Stimulated activated CD8-positive, alpha-beta memory T cell treated with anti-CD3 and anti-CD28 coated beads, Interleukin-4, amount 100 ng/mL, for 4 hours (primary cell): ENCODE measurements at regions not wholly inside any gene's neighbourhood (a gene's known extent, or its start where the extent isn't known, plus 50 kb on each side); places are given as distances from the start of the nearest gene placed in this dataset.

ENCODE experiments used
- DNase-seq, 2 donors: peaks; one replicate each; pipeline ENCODE4 v3.0.0-alpha.2; 2020; ENCODE audit warnings: low read depth in 2 of 2, low spot score in 1 of 2

DNA sequence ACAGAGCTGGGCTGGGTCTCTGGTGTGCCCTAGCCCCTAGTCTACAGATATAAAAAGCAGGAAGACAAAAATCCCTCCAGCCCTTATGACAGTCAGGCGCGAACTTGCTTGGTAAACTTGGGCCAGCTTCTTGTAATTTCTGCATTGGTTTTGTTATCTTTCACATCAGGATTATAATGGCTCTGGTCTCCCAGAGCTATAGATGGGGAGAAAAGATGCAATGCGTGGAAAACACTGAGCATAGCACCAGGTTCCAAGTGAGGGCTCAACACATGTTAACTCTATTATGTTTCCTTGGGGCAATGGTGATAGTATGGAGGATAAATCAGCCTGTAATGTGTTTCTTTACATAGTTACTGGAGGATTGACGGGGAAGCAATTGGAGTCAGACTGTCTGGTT is 246.8 kb upstream of the KCNG1 start:
- DNase-seq: no peak

- DNase-seq: no peak
Measured at GRCh38 chr20:51267679-51268078, 244.8 kb upstream of the KCNG1 start.

- no peak for DNase-seq
Measured at GRCh38 chr20:51266353-51266752, 243.4 kb upstream of the KCNG1 start.

DNA sequence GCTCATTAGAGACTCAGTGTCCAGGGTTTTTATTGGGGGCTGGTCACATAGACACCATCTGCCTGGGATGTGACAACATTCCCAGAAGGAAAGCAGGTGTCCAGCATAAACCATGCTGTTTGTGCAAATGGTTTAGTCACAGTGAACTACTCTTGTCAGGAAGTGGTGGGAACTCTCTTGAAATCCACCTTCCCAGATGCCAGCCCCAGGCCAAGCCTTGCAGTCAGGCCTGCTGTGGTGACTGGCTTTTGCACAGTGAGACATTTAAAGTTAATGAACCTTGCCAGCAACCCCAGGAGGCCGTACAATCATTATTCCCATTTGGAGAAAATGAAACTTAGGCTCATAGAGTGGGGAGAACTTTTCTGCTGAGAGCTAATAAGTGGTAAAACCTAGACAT is 242.5 kb upstream of the KCNG1 start:
- DNase-seq: no peak

GRCh38 chr20:51262240-51262639 is 239.3 kb upstream of the KCNG1 start:
- DNase-seq: no peak

DNA sequence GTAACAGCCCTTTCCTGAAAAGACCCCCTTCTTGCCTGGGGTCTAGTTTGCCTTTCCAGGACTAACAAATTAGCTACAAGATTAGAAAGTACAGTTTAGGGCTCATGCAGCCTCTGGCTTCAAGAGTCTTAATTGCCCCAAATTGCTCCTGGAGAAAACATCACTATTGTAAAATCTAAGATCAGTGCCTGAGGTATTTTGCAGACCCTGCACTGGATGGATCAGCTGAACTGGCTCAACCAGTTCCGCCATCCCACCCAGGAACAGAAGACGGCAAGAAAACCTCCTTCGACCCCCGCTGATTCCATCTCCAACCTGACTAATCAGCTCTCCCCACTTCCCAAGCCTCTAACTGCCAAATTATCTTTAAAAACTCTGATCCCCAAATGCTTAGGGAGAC is 236.5 kb upstream of the KCNG1 start:
- DNase-seq: no peak

- no peak for DNase-seq
Measured at GRCh38 chr20:51258582-51259165, 235.8 kb upstream of the KCNG1 start.

DNA sequence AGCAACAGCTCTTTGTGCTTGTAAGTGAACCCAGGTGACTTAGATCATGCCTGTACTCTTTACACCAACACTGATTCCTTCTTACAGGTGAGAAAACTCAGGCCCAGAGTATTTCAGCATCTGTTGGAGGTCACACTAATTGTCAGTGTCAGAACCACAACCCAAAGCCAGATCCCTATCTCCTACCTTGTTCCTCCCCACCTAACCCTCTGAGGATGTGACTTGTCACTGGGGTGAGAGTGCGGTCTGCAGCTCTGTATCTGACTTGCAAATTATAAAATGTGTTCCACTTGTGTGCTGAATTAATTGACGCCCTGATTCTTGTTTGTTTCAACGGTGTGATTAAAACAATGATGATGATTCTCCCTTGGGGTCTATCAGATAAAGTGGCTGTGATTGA is 232.5 kb upstream of the KCNG1 start:
- DNase-seq: no peak

DNA sequence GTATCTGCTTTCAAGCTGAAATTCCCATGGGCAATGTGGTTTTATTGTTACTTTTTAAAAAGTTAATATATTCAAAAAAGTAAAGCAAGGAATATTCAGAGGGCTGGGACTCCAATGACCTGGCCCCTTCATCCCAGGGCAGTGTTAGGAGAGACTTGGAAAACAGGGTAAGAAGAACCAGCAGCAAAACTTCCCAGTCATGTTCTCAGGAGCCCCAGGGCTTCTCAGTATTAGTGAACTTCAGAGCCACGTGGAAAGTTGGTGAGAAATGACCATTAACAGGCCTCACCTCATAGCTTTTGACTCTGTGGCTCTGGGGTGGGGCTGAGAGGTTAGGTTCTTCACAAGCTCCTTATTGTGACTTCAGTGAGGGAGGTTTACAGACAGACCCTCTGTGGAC is 230.4 kb upstream of the KCNG1 start:
- DNase-seq: no peak

- no peak for DNase-seq
Measured at GRCh38 chr20:51249781-51250180, 226.9 kb upstream of the KCNG1 start.

DNA sequence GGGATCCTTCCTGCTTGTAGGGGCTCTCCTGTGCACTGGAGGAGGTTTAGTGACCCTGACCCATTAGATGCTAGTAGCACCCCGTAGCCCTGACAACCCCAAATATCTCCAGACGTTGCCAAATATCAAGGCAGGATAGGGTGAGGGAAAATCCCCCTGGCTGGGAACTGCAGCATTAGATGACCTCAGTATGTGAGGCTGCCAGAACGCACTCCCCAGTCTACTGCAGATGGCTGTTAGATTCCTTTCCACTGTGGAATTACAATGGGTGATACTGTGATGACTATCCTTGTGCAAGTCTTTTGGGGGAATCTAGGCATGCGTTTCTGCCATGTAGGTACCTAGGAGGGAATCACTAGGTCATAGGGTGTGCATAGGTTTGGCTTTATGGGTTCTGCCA is 226.3 kb upstream of the KCNG1 start:
- no peak for DNase-seq

DNA sequence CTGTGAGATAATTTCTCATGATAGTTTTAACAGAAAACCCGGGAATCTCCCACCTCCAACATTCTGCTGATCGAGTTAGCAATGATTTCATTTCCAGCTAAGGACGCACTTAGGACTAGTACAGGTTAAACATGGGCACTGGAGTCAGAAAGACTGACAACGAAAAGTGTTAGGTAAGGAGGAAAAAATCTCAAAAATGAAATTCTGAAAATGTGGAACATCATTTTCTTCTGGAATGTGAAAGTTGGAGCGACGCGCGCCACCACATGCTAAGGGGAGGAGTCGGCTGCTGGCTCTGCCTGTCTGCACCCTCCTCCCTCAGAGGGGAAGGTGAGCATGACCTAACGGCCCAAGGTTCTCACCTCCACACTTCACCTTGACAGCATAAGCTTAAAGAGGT is 221.6 kb upstream of the KCNG1 start:
- DNase-seq: no peak

DNA sequence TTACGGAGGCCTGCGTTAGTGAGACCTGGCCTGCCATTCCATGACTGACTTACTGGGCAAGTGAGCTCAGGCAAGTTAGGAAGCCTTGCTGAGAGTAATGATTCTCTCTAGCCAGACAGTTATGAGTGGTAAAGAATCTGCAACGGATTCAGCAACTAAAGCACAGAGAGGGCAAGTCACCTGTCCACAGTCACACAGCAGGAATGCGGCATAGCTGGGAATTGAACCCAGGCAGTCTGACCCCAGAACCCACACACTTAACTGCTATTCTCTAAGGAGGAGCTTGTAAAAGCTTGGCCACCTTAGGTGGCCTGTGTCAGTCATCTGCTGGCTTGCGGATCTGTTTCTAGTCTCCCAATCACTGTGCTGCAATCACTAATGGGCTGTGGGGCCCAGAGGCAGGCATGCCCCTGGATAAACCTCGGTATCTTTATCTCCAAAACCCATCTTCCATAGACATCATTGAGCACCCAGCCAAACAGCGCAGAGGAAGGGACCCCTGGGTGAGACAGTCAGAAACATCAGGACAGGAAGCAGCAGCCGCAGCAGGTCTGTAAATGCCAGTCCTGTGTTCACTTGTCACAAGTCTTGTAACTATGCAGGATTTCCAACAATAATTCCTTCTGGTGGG is 215.9 kb upstream of the KCNG1 start:
- no peak for DNase-seq

- no peak for DNase-seq
Measured at GRCh38 chr20:51237791-51238190, 214.9 kb upstream of the KCNG1 start.

DNA sequence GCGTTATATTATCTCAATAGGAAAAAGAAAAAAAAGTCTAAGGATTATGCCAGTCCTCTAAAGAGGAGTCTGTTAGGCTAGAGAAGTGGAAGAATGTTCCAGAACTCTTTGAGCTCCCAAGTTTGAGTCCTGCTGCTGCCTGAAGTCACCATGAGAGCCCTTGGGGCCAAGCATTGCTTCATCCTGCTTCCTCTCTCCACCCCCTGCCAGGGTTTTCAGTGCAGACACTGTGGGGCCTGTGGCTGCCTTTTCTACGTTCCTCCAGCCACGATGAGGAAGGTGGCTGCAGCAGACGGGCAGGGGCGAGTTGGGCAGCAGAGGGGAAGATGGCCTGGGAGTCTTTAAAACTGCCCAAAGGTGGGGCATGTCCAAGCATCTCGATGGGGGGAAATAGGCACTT is 214.4 kb upstream of the KCNG1 start:
- no peak for DNase-seq

DNA sequence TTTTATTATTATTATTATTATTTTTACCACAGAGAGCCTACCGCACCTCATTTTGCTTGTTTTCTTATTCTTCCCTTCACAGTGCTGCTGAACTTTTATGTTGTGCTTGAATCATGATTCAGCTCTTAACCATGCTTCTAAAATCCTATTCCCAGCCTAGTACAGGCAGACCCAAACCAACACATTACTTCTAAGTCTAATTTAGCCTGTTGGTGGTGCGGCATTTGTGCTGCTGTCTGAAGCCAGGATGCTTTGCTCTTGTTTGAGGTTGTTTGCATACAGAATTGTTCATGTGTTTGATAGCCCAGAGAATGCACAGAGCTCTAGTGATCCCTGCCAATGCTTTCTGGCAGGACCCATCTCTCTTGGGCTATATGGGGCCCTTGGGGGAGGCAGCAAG is 213.5 kb upstream of the KCNG1 start:
- no peak for DNase-seq

DNA sequence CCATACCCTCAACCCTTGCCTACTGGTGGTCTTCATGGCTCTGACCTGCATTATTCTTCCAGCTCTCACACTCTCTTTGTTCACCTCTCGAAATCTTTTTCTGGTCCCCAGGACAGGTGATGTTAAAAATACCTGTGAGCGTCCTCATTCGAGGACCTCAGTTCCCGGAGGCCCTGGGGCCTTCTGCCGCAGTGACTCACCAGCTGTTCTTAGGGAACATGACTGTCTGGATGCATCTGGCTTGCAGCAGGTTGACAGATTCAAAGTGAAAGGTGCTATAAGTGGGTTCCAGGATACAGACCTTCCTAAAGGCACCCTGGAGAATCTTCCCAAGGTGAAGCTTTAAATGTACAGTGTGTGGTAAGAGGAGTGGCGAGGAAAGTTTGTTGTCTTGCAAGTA is 210.4 kb upstream of the KCNG1 start:
- DNase-seq: no peak

DNA sequence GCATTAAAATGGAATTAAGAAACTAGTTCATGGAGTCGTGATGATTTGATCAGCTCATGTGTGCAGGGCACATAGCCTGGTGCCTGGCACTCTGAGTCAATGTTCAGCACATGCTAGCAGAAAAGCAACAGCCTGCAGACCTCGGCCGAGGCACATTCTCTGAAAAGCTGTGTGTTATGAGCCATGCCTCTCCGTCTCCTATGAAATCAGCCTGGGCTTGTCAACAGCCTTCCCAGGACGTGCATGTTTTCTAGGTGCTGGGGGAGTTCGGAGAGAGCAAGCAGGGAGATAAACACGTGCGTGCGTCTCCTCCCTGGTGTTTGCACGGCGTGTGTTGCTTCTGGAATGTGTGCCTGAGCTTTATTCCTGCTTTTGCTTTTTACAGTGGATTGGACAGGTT is 207.8 kb upstream of the KCNG1 start:
- no peak for DNase-seq

GRCh38 chr20:51228763-51229162 is 205.9 kb upstream of the KCNG1 start:
- DNase-seq: no peak

DNA sequence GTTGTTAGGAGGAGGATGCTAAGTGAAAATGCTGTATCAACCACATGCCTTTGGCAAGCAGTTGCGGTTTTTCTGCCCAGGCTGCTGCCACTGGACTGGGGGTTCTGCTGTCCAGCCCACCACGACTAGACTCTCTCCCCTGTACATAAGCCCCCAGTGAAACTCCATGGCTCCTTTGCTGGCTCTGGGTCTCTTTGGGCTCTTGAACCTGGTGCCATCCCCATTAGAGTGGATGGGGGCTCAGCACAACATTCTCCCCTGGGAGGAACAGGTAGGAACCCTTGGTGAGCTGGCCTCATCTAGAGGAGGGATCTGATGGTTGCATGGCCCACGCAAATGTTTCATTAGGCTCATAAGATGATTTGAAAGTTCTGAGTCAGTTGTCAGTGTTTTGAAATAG is 204.8 kb upstream of the KCNG1 start:
- DNase-seq: no peak

DNA sequence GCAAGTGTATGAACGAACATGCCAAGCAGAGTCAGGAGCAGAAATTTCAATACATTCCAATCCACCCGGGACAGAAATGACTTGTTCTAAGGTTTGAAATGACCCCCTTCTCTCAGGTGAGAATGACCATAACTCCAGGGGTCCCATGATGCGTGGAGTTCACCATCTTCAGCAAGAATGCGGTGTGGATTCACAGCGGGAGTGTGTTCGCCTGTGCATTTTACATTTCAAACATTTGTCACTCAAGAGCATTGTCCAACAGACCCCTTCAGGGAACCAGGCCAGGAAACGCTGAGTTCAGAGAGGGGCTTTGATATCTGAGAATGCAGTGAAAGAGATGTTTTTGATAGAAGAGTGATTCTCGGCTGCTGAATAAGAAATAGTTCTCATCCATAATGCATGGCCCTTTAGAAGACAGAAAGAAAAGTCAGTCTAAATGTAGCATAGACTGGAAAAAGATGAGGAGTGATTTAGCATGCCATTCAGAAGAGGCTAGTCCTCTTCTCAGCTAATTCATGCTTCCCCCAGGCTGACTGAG is 200.3 kb upstream of the KCNG1 start:
- DNase-seq: no peak

DNA sequence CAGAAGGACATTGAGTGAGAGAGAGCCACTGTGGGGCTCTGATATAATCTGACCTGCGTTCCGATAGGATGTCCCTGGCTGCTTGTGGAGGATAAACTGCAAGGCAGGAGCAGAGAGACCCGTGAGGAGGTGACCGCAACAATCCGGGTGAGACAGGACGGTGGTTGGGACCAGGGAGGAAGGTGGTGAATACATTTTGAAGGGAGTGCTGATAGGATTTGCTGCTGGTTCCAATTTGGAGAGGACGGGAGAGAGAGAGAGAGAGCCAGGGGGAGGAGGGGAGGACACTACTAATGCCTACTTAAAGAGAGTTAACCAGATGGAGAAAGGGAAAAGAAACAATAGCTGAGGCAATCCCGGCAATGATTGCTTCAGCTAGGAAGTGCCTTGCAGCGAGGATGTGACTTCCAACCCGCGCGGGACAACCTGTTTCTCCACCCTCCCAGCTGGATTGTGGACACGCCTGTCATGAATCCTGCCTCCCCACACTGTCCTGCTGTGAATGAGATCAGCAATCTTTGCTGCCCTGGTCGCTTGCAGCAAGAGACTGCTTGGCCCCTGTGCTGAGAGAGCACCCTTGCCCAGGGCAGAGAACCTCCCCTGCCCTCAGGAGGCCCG is 199.0 kb upstream of the KCNG1 start:
- DNase-seq: no peak

GRCh38 chr20:51221103-51221502 is 198.2 kb upstream of the KCNG1 start:
- no peak for DNase-seq
